ENCODE measurements at regions not wholly inside any gene's neighbourhood (a gene's known extent, or its start where the extent isn't known, plus 50 kb on each side); places are given as distances from the start of the nearest gene placed in this dataset.

DNA sequence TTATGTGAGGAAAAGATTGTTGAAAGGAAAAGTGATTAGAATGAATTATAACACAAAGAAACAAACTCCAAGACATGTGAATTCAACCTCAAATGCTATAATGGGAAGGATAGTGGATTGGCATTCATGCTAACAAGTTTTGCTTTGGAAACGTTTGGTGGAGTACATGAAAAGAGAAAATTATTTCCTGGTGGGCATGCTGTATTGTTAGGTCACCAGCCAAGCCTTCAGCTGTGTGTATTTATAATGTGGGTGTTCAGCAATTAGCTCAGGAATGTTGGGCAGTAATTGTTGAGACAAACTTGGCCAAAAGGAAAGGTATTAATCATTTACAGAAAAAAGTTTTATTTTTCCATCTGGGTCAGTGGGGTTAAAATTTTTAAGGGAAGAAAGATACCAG, 198.9 kb upstream of the ARSJ start:
- Histone ChIP-seq H3K4me1 (ENCODE audit: insufficient read depth, poor library complexity, severe bottlenecking) (no peaks in the 10 kb centered on the region), H3K36me3 (ENCODE audit: low read depth) (no peaks in the 10 kb centered on the region), H3K27ac (ENCODE audit: poor library complexity, severe bottlenecking) (no peak overlapping the region), H3K4me3 (ENCODE audit: severe bottlenecking) (no peak overlapping the region), H3K27me3 (ENCODE audit: insufficient read depth, poor library complexity, severe bottlenecking) (no peaks in the 10 kb centered on the region), H3K9me3 (ENCODE audit: severe bottlenecking) (peaks cover 1% of the 10 kb centered on the region)
- DNase-seq (ENCODE audit: low spot score) (no peak), ATAC-seq (ENCODE audit: low read depth) (no peak)
- TF ChIP-seq, protein P1, sequence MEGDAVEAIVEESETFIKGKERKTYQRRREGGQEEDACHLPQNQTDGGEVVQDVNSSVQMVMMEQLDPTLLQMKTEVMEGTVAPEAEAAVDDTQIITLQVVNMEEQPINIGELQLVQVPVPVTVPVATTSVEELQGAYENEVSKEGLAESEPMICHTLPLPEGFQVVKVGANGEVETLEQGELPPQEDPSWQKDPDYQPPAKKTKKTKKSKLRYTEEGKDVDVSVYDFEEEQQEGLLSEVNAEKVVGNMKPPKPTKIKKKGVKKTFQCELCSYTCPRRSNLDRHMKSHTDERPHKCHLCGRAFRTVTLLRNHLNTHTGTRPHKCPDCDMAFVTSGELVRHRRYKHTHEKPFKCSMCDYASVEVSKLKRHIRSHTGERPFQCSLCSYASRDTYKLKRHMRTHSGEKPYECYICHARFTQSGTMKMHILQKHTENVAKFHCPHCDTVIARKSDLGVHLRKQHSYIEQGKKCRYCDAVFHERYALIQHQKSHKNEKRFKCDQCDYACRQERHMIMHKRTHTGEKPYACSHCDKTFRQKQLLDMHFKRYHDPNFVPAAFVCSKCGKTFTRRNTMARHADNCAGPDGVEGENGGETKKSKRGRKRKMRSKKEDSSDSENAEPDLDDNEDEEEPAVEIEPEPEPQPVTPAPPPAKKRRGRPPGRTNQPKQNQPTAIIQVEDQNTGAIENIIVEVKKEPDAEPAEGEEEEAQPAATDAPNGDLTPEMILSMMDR (IDR thresholded peaks at IDR 0.05; ENCODE audit: poor library complexity, severe bottlenecking) = no peak

DNA sequence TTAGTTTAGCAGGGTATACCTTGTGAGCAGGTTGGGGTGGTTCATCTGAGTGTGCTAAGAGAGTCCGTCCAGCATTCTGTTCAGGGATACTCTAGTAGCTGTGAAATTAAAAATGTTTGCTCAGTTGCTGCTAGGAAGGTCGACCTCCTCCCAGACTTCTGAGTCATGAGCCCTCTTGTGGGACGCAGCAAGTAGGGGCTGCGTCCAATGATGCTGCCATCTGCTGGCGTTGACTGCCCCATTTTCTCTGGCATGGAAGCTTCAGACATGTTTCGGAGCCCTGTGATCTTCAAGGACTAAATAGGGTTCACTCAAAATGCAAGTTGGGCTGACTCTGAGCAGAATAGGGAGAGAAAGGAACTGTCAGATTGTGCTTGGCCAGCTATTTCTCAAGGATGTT, 201.0 kb upstream of the ARSJ start:
- peaks cover 1% of the 10 kb centered on the region for H3K9me3 ChIP-seq (ENCODE audit: severe bottlenecking)
- DNase-seq (ENCODE audit: low spot score) = no peak
- TF ChIP-seq, protein P1 (IDR thresholded peaks at IDR 0.05; ENCODE audit: poor library complexity, severe bottlenecking) = peak; percentile 57
- H3K4me1 ChIP-seq (ENCODE audit: insufficient read depth, poor library complexity, severe bottlenecking) = no peaks in the 10 kb centered on the region
- no peaks in the 10 kb centered on the region for H3K27me3 ChIP-seq (ENCODE audit: insufficient read depth, poor library complexity, severe bottlenecking)
- H3K27ac ChIP-seq (ENCODE audit: poor library complexity, severe bottlenecking) = no peak overlapping the region
- H3K36me3 ChIP-seq (ENCODE audit: low read depth) = no peaks in the 10 kb centered on the region
- H3K4me3 ChIP-seq (ENCODE audit: severe bottlenecking) = no peak overlapping the region
- peak; percentile 58; the same call in 2 of the 3 replicates for ATAC-seq (ENCODE audit: low read depth)

DNA sequence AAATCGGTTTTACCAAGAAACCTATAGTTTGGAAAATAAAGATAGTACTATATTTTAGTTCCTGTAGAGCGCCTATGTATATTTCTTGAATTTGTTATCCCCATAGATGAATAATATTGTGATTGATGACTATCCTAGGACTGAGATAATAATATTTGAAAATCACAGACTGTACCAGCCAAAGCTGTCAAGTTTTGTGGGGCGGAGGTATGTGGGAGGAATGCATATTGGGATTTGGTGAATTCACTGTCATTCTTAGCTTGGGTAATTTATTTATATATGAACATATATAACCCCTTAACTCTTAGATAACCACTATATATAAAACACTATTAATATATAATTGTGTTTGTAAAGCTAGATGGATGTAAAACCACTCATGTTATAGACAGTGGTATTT, 205.5 kb upstream of the ARSJ start:
- Histone ChIP-seq H3K36me3 (ENCODE audit: low read depth) (no peaks in the 10 kb centered on the region), H3K4me3 (ENCODE audit: severe bottlenecking) (no peak overlapping the region), H3K4me1 (ENCODE audit: insufficient read depth, poor library complexity, severe bottlenecking) (no peaks in the 10 kb centered on the region), H3K27me3 (ENCODE audit: insufficient read depth, poor library complexity, severe bottlenecking) (no peaks in the 10 kb centered on the region), H3K27ac (ENCODE audit: poor library complexity, severe bottlenecking) (no peak overlapping the region), H3K9me3 (ENCODE audit: severe bottlenecking) (peaks cover 1% of the 10 kb centered on the region)
- ATAC-seq (ENCODE audit: low read depth) = no peak
- no peak for DNase-seq (ENCODE audit: low spot score)
- TF ChIP-seq, protein P1 (IDR thresholded peaks at IDR 0.05; ENCODE audit: poor library complexity, severe bottlenecking) = no peak

DNA sequence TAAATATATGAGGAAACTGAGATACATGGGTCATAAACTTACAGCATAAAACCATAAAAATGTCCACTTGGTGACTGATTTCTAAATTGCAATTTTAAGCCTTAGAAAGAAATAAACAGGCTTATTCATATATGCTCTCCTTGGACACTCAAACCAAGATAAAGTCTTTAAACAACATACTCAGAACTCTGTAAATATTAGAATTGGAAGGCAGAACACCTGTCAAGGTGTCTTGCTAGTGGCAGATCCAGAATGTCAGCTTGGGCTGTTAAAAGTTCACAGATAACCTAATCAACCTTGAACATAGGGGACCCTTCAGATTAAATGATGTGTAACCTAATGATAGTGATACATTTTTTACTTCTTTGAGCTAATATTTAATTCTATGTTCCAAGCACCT, 208.1 kb upstream of the ARSJ start:
- TF ChIP-seq, protein P1 (IDR thresholded peaks at IDR 0.05; ENCODE audit: poor library complexity, severe bottlenecking) = no peak

DNA sequence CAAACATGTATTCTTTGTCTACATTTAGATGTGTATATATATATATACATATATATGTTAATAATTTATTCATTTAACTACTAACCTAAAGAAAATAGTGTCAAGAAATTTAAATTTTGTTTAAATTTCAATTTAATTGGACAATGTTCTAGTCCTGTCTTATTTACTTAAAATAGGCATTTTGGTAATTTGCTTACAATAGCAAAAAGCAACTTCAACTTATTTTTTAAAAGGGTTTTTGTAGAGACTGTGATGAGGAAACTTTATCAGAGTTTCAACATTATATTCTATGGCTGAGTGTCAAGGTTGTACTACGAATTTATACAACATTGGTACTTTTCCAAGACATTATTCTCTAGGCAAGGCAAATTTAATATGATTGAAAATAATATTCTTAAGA, 212.0 kb upstream of the ARSJ start:
- TF ChIP-seq, protein P1 (IDR thresholded peaks at IDR 0.05; ENCODE audit: poor library complexity, severe bottlenecking) = no peak
- Histone ChIP-seq H3K27ac (ENCODE audit: poor library complexity, severe bottlenecking) (no peak overlapping the region), H3K4me1 (ENCODE audit: insufficient read depth, poor library complexity, severe bottlenecking) (no peaks in the 10 kb centered on the region), H3K4me3 (ENCODE audit: severe bottlenecking) (no peak overlapping the region), H3K9me3 (ENCODE audit: severe bottlenecking) (peaks cover 3% of the 10 kb centered on the region), H3K27me3 (ENCODE audit: insufficient read depth, poor library complexity, severe bottlenecking) (no peaks in the 10 kb centered on the region), H3K36me3 (ENCODE audit: low read depth) (no peaks in the 10 kb centered on the region)
- ATAC-seq (ENCODE audit: low read depth) = no peak
- DNase-seq (ENCODE audit: low spot score) = no peak

More for the DNA sequence above, 208.1 kb upstream of the ARSJ start:
- Histone ChIP-seq H3K9me3 (ENCODE audit: severe bottlenecking) (peaks cover 4% of the 10 kb centered on the region), H3K27ac (ENCODE audit: poor library complexity, severe bottlenecking) (no peak overlapping the region), H3K4me1 (ENCODE audit: insufficient read depth, poor library complexity, severe bottlenecking) (no peaks in the 10 kb centered on the region), H3K27me3 (ENCODE audit: insufficient read depth, poor library complexity, severe bottlenecking) (no peaks in the 10 kb centered on the region), H3K36me3 (ENCODE audit: low read depth) (no peaks in the 10 kb centered on the region), H3K4me3 (ENCODE audit: severe bottlenecking) (no peak overlapping the region)
- ATAC-seq (ENCODE audit: low read depth) (no peak), DNase-seq (ENCODE audit: low spot score) (no peak)

Measured in RWPE2 (cell line).